Mesothelial cell of epicardium (in vitro differentiated cells): ENCODE measurements at regions not wholly inside any gene's neighbourhood (a gene's known extent, or its start where the extent isn't known, plus 50 kb on each side); places are given as distances from the start of the nearest gene placed in this dataset.

ENCODE experiments used
- DNase-seq, 2 experiments: peaks; one replicate each; pipeline ENCODE4 v3.0.0; 2021; ENCODE audit warnings: low spot score in 2 of 2; ENCODE audit not compliant: unreplicated experiment in 2 of 2
- H3K27ac Mint-ChIP-seq: 2 replicates; pipeline ENCODE4 v1.8.0; 2021; ENCODE audit warnings: mixed read lengths
- H3K27me3 Mint-ChIP-seq: 2 replicates; pipeline ENCODE4 v1.8.0; 2021; ENCODE audit warnings: low read depth, mixed read lengths
- H3K36me3 Mint-ChIP-seq: 2 replicates; pipeline ENCODE4 v1.8.0; 2021; ENCODE audit warnings: mixed read lengths
- H3K4me1 Mint-ChIP-seq: 2 replicates; pipeline ENCODE4 v1.8.0; 2021; ENCODE audit warnings: mixed read lengths
- H3K4me3 Mint-ChIP-seq: 2 replicates; pipeline ENCODE4 v1.8.0; 2021; ENCODE audit warnings: mild to moderate bottlenecking, moderate library complexity, mixed read lengths
- H3K9me3 Mint-ChIP-seq: 2 replicates; pipeline ENCODE4 v1.8.0; 2021; ENCODE audit warnings: mixed read lengths
- CTCF ChIP-seq: fragments of 200-600 bp; sonication (generic); IDR thresholded peaks from one replicate; pipeline ENCODE4 v1.5.0; 2021; ENCODE audit warnings: antibody characterized with exemption; ENCODE audit not compliant: unreplicated experiment

GRCh38 chr4:43990963-43991362, 457.6 kb downstream of the KCTD8 start:
- Mint-ChIP-seq H3K27ac (no peak overlapping the region), H3K36me3 (no peaks in the 10 kb centered on the region), H3K4me3 (no peak overlapping the region), H3K9me3 (peaks cover 3% of the 10 kb centered on the region), H3K27me3 (no peaks in the 10 kb centered on the region), H3K4me1 (peaks cover 26% of the 10 kb centered on the region)
- DNase-seq, result no peak
- TF ChIP-seq CTCF, result no peak

- TF ChIP-seq CTCF, result no peak
- H3K9me3 Mint-ChIP-seq, result no peaks in the 10 kb centered on the region
- H3K36me3 Mint-ChIP-seq, result no peaks in the 10 kb centered on the region
- no peak for DNase-seq
- no peaks in the 10 kb centered on the region for H3K27me3 Mint-ChIP-seq
- H3K4me3 Mint-ChIP-seq, result no peak overlapping the region
- no peak overlapping the region for H3K27ac Mint-ChIP-seq
- H3K4me1 Mint-ChIP-seq, result peaks cover 26% of the 10 kb centered on the region
These were observed 456.1 kb downstream of the KCTD8 start for GRCh38 chr4:43992552-43992951.

- Mint-ChIP-seq H3K36me3 (no peaks in the 10 kb centered on the region), H3K4me3 (no peak overlapping the region), H3K9me3 (no peaks in the 10 kb centered on the region), H3K27me3 (peaks cover 1% of the 10 kb centered on the region), H3K4me1 (peaks cover 26% of the 10 kb centered on the region), H3K27ac (no peak overlapping the region)
- DNase-seq, result no peak
- TF ChIP-seq CTCF, result no peak
These were observed 455.3 kb downstream of the KCTD8 start for GRCh38 chr4:43993196-43993902.

GRCh38 chr4:43999669-44000068, 448.9 kb downstream of the KCTD8 start:
- Mint-ChIP-seq H3K36me3 (no peaks in the 10 kb centered on the region), H3K27ac (no peak overlapping the region), H3K9me3 (no peaks in the 10 kb centered on the region), H3K27me3 (peaks cover 1% of the 10 kb centered on the region), H3K4me3 (no peak overlapping the region), H3K4me1 (no peaks in the 10 kb centered on the region)
- DNase-seq, result no peak
- TF ChIP-seq CTCF, result no peak

- Mint-ChIP-seq H3K4me1 (no peaks in the 10 kb centered on the region), H3K4me3 (no peak overlapping the region), H3K9me3 (no peaks in the 10 kb centered on the region), H3K27me3 (peaks cover 1% of the 10 kb centered on the region), H3K36me3 (no peaks in the 10 kb centered on the region), H3K27ac (no peak overlapping the region)
- DNase-seq, result no peak
- no peak for TF ChIP-seq CTCF
These were observed 446.2 kb downstream of the KCTD8 start for GRCh38 chr4:44002368-44002767.
